Stimulated activated CD4-positive, alpha-beta T cell treated with anti-CD3 and anti-CD28 coated beads, Interleukin-12 subunit alpha, Interleukin-12 subunit beta, amount 100 ng/mL, for 4 hours (primary cell): ENCODE measurements at regions not wholly inside any gene's neighbourhood (a gene's known extent, or its start where the extent isn't known, plus 50 kb on each side); places are given as distances from the start of the nearest gene placed in this dataset.

Source experiments
- DNase-seq: peaks from one replicate; pipeline ENCODE4 v3.0.0-alpha.2; 2020

GRCh38 chr9:79884546-79884945 is 312.8 kb downstream of the TLE4 start:
- no peak for DNase-seq

GRCh38 chr9:79883073-79883645 is 311.4 kb downstream of the TLE4 start:
- peak; percentile 15 for DNase-seq

- no peak for DNase-seq
Observed at GRCh38 chr9:79880626-79881025, 308.9 kb downstream of the TLE4 start.

GRCh38 chr9:79877943-79878602 is 306.3 kb downstream of the TLE4 start:
- DNase-seq, result no peak

- no peak for DNase-seq
Observed at GRCh38 chr9:79868567-79869189, 296.9 kb downstream of the TLE4 start.

- DNase-seq, result no peak
Observed at GRCh38 chr9:79862921-79863890, 291.4 kb downstream of the TLE4 start.

DNA sequence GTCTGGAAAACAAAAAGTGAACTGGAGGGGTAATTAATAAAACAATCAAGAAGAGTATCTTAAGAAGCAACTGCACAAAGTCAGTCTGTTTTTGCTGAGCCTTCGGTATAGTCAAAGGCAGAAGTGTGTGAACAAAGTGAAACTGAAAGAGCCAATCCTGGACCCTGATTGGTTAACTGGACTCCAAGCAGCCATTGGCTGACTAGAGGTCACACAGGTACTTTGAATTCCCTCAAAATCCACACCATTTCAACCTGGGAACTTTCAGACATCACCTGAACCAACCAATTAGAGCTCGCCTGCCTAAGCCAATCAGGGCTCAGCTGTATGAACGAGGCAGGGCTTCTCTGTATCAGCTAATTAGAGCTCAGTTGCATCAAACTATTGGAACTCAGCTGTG is 286.7 kb downstream of the TLE4 start:
- no peak for DNase-seq

- no peak for DNase-seq
Observed at GRCh38 chr9:79857188-79857587, 285.4 kb downstream of the TLE4 start.

DNA sequence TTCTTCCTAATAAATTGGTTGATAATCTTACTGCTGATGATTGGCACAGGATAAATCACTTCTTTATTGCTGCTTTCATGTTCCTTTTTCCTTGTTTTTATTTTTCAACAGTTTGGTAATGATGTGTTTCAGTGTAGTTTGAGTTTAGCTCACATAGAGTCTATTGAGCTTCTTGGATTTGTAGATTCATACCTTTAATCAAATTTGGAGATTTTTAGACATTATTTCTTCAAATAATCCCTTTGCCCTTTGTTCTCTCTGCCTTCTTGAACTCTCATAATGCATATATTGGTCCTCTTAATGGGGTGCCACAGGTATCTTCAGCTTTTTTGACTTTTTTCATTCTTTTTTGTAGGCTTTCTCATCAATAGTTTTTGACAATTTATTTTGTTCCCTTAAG is 275.3 kb downstream of the TLE4 start:
- no peak for DNase-seq

DNA sequence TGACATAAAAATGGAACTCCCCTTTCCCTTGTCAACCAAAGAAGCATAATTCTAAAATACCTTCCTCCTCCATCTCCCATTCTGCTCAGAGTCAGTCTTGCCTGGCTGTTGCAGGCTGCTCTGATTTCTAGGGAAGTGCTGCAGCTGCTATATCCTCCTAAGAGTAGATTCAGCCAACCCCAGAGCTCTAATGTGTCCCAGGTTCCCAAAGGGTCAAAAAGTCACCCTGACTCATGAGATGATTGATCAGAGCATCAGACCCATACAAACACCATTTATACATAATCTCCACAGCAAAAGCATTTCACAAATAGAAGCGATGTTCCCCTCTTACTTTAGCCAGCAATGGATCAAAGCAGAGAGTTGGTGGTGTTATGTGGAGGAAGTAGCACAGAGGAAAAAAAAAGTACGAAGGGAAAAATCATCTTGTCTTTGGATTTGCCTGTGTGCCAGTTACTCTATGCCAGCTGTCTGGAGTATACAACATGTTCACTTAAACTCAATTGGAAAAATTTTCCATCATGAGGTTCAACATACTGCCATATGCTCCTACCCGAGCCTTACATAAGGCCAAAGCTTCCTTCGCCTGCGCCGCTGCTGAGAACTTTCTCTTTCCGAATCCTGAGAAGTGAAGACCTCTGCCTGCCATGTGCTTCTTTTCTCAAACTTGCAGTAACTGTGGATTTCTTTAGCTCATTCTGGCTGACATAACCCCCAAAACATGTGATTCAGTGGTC is 258.0 kb downstream of the TLE4 start:
- DNase-seq, result no peak

DNA sequence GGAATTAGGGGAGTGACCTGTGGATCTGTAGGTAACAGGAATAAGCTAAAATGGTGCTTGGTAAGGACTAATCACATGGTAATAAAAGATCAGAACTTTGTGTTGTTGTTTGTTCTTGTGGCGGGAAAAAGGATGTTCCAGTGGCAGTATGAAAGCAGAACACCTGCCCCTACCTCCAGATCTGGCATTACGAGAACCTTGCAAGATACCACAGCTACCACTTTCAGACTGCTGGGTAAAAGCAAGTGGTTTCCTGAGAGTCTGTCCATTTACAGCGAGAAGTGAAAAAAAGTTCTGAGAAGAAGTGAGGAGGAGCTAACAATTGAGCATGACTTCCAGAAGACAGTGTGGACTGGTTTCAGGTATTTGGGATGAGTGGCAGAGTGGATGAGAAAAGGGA is 252.5 kb downstream of the TLE4 start:
- DNase-seq, result no peak

- DNase-seq, result no peak
Observed at GRCh38 chr9:79817438-79818004, 245.8 kb downstream of the TLE4 start.

DNA sequence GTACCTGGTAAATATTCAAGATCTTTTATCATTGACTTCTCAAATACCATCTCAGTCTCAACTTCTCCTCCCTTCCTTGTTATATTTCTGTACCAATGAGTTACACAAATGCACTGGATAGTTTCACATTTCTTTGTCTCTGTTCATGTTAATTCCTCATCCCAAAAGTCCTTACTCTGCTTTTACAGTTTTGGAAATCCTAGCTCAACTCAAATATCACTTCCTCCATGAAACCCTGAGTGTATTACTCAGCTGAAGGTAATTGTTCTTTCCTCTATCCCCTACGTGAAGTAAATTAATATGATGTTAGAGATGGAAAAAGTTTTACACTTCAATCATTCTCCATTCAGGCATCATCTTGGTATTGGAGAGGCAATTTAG is 241.5 kb downstream of the TLE4 start:
- DNase-seq, result no peak

DNA sequence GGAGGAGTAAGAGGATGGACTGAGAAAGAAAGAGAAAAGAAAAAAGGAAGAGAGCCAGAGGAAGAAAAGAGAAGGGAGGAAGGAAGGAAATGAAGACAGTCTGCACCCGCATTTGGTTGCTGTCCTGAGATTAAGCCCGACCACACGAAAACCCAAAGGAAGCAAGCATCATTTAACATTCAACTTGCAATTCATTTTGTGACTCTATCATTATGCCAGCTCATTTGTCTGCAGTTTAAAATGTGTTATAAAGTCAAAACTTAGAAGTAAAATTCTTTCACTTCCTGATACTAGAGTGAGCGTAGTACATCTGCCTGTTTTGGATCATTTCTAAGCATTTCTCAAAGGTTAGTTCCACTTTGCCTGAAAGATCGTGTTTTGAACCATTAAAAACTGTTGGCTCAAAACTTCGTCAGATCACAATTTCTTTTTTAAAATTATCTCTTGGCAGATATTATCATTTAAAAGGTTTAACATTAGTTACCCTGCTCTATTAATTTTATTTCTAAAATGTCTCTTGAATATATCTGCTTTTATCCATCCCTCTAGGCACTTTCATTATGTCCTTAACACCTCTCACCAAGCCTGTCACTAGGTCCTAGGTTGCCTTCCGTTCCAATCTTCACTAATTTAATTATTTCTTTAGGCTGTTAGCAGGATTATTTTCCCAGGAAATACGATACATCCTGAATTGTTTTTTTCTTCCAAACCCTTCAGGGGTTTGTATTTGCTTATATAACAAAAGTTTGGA is 240.9 kb downstream of the TLE4 start:
- DNase-seq, result no peak

DNA sequence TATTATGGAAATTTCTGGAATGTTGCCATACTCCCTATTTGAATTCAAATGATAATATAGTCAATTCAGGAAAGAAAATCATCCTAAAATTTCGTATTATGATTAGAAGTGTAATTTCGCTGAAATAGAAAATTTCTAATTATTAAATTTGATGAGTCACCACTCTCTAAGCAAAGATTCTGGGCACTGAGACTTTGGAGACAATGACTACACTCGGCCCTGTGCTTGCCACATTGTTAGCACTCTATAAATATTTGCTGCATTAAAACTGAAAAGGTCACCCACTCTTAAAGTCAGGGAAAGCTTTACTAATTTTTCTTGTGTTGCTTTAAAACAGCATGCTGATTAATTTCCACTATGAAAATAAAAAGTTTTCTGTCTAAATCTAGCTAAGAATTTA is 240.3 kb downstream of the TLE4 start:
- DNase-seq, result no peak

DNA sequence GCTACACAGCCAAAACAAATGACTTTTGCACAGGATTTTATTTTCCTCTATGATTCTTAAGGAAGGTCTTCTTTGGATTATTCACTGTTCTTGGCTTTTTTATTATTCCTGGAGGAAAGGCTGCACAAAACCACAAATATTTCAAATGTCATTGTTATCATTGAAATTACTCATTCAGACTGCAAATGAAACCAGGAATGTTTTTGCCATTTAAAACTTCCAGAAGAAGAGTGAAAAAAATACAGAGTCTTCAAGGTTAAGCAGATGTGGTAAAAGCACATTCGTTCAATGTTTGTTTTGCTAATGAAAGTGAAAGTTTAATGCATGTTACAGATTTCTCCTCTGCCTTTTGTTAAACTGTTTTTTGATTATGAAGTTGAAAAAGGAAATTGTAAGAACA is 238.2 kb downstream of the TLE4 start:
- no peak for DNase-seq

GRCh38 chr9:79809316-79809876 is 237.6 kb downstream of the TLE4 start:
- no peak for DNase-seq

GRCh38 chr9:79807971-79808370 is 236.2 kb downstream of the TLE4 start:
- DNase-seq, result no peak

GRCh38 chr9:79806086-79806485 is 234.3 kb downstream of the TLE4 start:
- DNase-seq, result no peak

DNA sequence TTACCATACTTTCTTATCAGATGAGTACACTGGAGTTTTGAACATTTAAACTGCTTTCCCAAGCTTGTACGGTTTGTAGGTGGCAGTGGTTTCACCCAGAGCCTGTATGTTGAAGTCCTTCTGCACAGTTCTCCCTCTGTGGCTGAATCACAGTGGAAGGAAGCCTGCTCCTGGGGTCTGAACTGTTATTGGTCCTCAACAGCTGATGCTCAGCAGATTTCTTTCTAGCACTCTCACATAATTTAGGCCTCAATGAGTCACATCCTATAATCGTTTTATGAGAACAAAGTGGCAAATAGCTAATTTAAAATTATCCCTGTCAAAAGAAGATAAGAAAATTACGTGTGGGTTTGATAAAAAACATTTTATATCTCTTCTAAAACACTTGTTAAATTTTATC is 229.7 kb downstream of the TLE4 start:
- DNase-seq, result no peak

DNA sequence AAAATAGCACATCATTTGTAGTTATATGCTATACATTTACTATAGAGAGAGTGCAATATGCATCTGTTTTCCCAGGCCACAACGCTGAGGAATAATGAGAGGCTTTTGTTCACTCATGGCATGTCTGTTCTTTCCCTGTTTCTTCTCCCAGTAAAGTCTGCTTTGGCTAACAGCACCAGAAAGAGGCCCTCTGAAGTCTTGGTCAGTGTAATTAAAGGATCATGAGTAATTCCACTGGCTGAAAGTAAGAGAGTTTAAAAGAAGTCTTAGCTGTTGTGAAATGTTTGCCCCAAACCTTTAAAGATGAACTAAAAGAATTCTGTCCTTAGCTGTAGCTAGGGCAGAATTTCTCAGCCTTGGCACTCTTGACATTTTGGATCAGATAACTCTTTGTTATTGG is 228.8 kb downstream of the TLE4 start:
- no peak for DNase-seq
